ENCODE measurements at regions not wholly inside any gene's neighbourhood (a gene's known extent, or its start where the extent isn't known, plus 50 kb on each side); places are given as distances from the start of the nearest gene placed in this dataset.

DNA sequence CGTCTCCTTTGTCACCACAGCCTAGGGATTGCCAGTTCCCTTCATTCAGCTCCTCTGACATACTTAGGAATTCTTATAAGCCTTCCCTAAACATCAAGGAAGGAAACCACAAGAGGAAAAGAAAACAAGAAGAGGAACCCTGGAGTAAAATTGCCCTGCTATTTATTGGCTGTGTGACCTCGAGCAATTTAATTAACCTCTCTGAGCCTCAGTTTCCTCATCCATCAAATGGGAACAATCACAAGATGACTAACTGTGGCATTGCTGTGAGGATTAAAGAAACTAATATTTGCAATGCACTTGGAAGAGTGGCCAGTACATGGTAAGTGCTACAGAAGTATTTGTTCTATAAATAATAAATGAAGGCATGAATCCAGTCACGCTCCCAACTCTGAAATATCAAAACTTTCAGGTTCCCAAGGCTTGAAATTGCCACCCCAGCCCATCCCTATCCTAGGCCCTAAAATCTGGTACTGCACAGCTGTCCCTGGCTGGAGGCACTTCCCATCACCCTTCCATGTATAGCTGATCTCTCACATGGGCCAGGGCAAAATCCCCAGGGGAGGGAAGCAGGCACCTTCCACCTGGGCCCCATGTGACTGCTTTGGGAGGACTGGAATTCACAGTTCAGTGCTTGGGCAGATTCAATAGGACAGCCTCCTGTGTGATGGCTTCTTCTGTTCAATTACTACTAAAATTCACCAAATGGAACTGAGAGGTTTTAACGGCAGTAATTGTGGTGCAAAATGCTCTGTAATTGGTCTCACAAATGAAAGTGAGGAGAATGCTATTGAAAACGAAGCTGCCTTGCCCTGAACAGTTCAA is 78.0 kb upstream of the MAFB start:
- DNase-seq (ENCODE audit: low read depth) (no peak), FAIRE-seq (no peak)
- Histone ChIP-seq H3K9me3 (ENCODE audit: insufficient read depth, low read depth, low read length) (no peaks in the 10 kb centered on the region), H4K20me1 (ENCODE audit: insufficient read depth, low read length) (no peaks in the 10 kb centered on the region), H3K27ac (ENCODE audit: low read depth, low read length) (no peak overlapping the region), H3K36me3 (ENCODE audit: insufficient read depth, low read length) (no peaks in the 10 kb centered on the region), H3K9ac (ENCODE audit: low read length) (no peak overlapping the region), H3K4me2 (ENCODE audit: low read length) (no peak overlapping the region), H3K79me2 (ENCODE audit: insufficient read depth, low read length) (no peaks in the 10 kb centered on the region), H3K27me3 (ENCODE audit: insufficient read depth, low read length) (peaks cover 7% of the 10 kb centered on the region), H3K4me3 (ENCODE audit: insufficient read depth, low read depth, low read length) (no peak overlapping the region), H2AFZ (ENCODE audit: low read depth, low read length) (no peak overlapping the region), H3K4me1 (ENCODE audit: insufficient read depth, low read length) (no peaks in the 10 kb centered on the region)
- no peaks in the 10 kb centered on the region for H3K9me3 Mint-ChIP-seq (ENCODE audit: unreplicated experiment)
- H3K4me1 Mint-ChIP-seq (ENCODE audit: low read depth, unreplicated experiment): no peaks in the 10 kb centered on the region
- no peak overlapping the region for H3K27ac Mint-ChIP-seq (ENCODE audit: unreplicated experiment)
- peaks cover 18% of the 10 kb centered on the region for H3K27me3 Mint-ChIP-seq (ENCODE audit: low read depth, unreplicated experiment)
- H3K4me3 Mint-ChIP-seq (ENCODE audit: unreplicated experiment): no peak overlapping the region
- H3K36me3 Mint-ChIP-seq (ENCODE audit: low read depth, unreplicated experiment): no peaks in the 10 kb centered on the region
- TF ChIP-seq EZH2 (IDR thresholded peaks at IDR 0.05; ENCODE audit: insufficient read depth, low read length) (no peak), CTCF (IDR thresholded peaks at IDR 0.05; ENCODE audit: insufficient read depth, low read depth, low read length) (no peak)

- H3K4me3 Mint-ChIP-seq (ENCODE audit: unreplicated experiment): no peak overlapping the region
- Histone ChIP-seq H3K4me1 (ENCODE audit: insufficient read depth, low read length) (no peaks in the 10 kb centered on the region), H3K27ac (ENCODE audit: low read depth, low read length) (no peak overlapping the region), H4K20me1 (ENCODE audit: insufficient read depth, low read length) (no peaks in the 10 kb centered on the region), H2AFZ (ENCODE audit: low read depth, low read length) (no peak overlapping the region), H3K4me3 (ENCODE audit: insufficient read depth, low read depth, low read length) (no peak overlapping the region), H3K9ac (ENCODE audit: low read length) (no peak overlapping the region), H3K79me2 (ENCODE audit: insufficient read depth, low read length) (no peaks in the 10 kb centered on the region), H3K9me3 (ENCODE audit: insufficient read depth, low read depth, low read length) (no peaks in the 10 kb centered on the region), H3K36me3 (ENCODE audit: insufficient read depth, low read length) (no peaks in the 10 kb centered on the region), H3K4me2 (ENCODE audit: low read length) (no peak overlapping the region), H3K27me3 (ENCODE audit: insufficient read depth, low read length) (peaks cover 7% of the 10 kb centered on the region)
- no peaks in the 10 kb centered on the region for H3K36me3 Mint-ChIP-seq (ENCODE audit: low read depth, unreplicated experiment)
- peaks cover 18% of the 10 kb centered on the region for H3K27me3 Mint-ChIP-seq (ENCODE audit: low read depth, unreplicated experiment)
- DNase-seq (ENCODE audit: low read depth) (no peak), FAIRE-seq (no peak)
- no peaks in the 10 kb centered on the region for H3K4me1 Mint-ChIP-seq (ENCODE audit: low read depth, unreplicated experiment)
- TF ChIP-seq EZH2 (IDR thresholded peaks at IDR 0.05; ENCODE audit: insufficient read depth, low read length) (no peak), CTCF (IDR thresholded peaks at IDR 0.05; ENCODE audit: insufficient read depth, low read depth, low read length) (no peak)
- H3K27ac Mint-ChIP-seq (ENCODE audit: unreplicated experiment): no peak overlapping the region
- no peaks in the 10 kb centered on the region for H3K9me3 Mint-ChIP-seq (ENCODE audit: unreplicated experiment)
These were observed 78.5 kb upstream of the MAFB start for GRCh38 chr20:40767615-40767924.

DNA sequence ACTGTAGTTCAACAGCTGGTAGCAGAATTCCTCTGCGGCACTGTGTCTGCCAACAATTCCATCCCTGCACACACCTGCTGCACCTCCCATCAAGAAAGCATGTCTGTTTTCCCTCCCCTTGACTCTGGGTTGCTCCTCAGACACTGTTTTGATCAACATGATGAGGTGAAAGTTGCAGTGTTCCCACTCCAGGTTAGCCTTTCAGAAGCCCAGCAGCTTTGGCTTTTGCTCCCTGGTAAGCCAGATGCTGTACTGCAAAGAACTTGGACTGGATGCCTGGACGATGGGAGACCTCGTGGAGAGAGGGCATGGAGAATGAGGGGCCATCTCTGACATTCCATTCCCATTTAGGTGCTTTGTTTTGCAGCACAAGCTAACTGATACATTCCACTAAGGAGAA is 79.1 kb upstream of the MAFB start:
- H3K4me1 Mint-ChIP-seq (ENCODE audit: low read depth, unreplicated experiment): no peaks in the 10 kb centered on the region
- Histone ChIP-seq H3K27ac (ENCODE audit: low read depth, low read length) (no peak overlapping the region), H3K4me3 (ENCODE audit: insufficient read depth, low read depth, low read length) (no peak overlapping the region), H3K36me3 (ENCODE audit: insufficient read depth, low read length) (no peaks in the 10 kb centered on the region), H4K20me1 (ENCODE audit: insufficient read depth, low read length) (no peaks in the 10 kb centered on the region), H3K27me3 (ENCODE audit: insufficient read depth, low read length) (peaks cover 7% of the 10 kb centered on the region), H2AFZ (ENCODE audit: low read depth, low read length) (no peak overlapping the region), H3K4me1 (ENCODE audit: insufficient read depth, low read length) (no peaks in the 10 kb centered on the region), H3K4me2 (ENCODE audit: low read length) (no peak overlapping the region), H3K9ac (ENCODE audit: low read length) (no peak overlapping the region), H3K9me3 (ENCODE audit: insufficient read depth, low read depth, low read length) (no peaks in the 10 kb centered on the region), H3K79me2 (ENCODE audit: insufficient read depth, low read length) (no peaks in the 10 kb centered on the region)
- no peak for FAIRE-seq
- no peaks in the 10 kb centered on the region for H3K36me3 Mint-ChIP-seq (ENCODE audit: low read depth, unreplicated experiment)
- no peaks in the 10 kb centered on the region for H3K9me3 Mint-ChIP-seq (ENCODE audit: unreplicated experiment)
- H3K4me3 Mint-ChIP-seq (ENCODE audit: unreplicated experiment): no peak overlapping the region
- TF ChIP-seq EZH2 (IDR thresholded peaks at IDR 0.05; ENCODE audit: insufficient read depth, low read length) (no peak), CTCF (IDR thresholded peaks at IDR 0.05; ENCODE audit: insufficient read depth, low read depth, low read length) (no peak)
- H3K27ac Mint-ChIP-seq (ENCODE audit: unreplicated experiment): no peak overlapping the region
- H3K27me3 Mint-ChIP-seq (ENCODE audit: low read depth, unreplicated experiment): peaks cover 14% of the 10 kb centered on the region
- no peak for DNase-seq (ENCODE audit: low read depth)
